ENCODE measurements at regions not wholly inside any gene's neighbourhood (a gene's known extent, or its start where the extent isn't known, plus 50 kb on each side); places are given as distances from the start of the nearest gene placed in this dataset.

DNA sequence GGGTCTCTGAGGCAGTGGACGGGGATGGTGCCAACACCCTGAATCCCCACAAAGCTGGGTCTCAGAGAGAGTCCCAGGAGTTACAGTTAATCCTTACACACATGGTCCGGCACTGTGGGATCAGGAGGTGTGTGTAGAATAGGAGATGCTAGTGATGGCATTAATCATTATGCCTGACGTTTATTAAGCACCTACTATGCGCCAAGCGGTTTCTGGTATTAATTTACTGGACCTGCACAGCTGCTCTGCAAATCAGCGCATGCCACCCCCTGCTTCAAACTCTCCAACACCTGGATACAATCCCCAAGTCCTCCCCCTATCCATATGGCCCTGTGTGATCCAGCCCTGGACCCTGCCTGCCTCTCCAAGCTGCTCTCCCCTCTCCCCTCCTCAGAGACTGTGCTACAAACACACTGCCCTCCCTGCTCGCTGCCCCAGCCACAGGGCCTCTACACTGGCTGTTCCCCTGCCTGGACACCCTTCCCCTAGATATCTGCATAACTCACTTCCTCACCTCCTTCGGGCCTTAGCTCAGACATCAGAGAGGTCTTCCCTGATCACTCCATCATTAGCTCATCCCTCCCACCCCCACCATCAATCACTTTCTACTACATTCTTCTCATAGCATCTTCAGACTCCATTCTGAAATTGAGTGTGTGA lies 86.0 kb downstream of the RFLNA start:
- H3K4me1 ChIP-seq (ENCODE audit: control insufficient read depth in 2 of 2, insufficient read depth in 2 of 2, low read length in 2 of 2) = peaks cover 21 to 28% of the 10 kb centered on the region in 2 donors
- H3K9me3 ChIP-seq (ENCODE audit: control insufficient read depth in 2 of 2, low read length in 2 of 2) = no peaks in the 10 kb centered on the region
- H3K27me3 ChIP-seq (ENCODE audit: control insufficient read depth in 2 of 2, insufficient read depth in 2 of 2, low read length in 2 of 2) = no peaks in the 10 kb centered on the region
- H3K27ac ChIP-seq (ENCODE audit: low read depth in 2 of 2, low read length in 2 of 2) = peak overlapping the region; percentile 78 to 82
- peak overlapping the region in 1 of 2 donors; percentile 63 for H3K9ac ChIP-seq (ENCODE audit: low read depth in 1 of 2, low read length in 2 of 2)
- no peak overlapping the region for H3K4me3 ChIP-seq (ENCODE audit: low read length in 2 of 2)
- H3K36me3 ChIP-seq (ENCODE audit: control insufficient read depth in 2 of 2, insufficient read depth in 2 of 2, low read length in 2 of 2) = peaks cover 23 to 55% of the 10 kb centered on the region in 2 donors

DNA sequence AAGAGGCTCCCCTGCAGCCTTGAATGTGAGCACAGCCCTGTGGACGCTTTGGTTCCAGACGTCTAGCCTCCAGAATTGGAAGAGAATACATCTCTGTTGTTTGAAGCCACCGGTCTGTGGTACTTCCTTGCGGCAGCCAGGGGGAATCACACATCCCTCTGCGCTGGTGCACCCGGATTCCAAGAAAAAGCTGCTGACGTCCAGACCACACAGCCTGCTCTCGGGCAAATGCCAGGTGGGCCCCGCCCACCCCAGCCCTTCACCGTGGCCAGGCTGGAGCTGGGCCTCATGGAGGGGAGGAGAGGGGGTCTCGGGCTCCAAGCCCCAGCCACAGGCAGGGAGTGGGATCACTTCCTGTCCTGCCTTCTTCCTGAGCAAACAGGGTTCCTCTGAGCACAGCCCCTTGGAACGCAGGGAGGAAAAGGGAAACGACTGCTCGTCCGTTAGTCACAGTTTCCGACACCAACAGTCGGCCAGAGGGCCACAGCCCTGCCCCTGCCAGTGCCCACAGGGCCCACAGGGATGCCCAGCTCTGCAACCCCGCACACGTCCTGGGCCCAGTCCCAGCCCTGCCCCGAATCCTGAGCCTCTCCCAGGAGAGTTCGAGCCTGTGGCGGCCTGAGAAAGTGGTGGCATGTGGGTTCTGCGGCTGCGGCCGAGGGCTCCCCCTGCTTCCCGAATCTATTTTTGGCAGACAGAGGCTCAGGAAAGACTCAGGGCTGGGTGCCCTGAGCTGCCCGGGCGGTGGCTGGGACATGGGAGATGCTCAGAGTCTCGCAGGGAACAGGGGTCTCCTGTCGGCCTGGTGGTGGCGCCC lies 85.3 kb downstream of the RFLNA start:
- Histone ChIP-seq H3K4me3 (ENCODE audit: low read length in 2 of 2) (no peak overlapping the region), H3K9ac (ENCODE audit: low read depth in 1 of 2, low read length in 2 of 2) (peak overlapping the region in 1 of 2 donors; percentile 33)

DNA sequence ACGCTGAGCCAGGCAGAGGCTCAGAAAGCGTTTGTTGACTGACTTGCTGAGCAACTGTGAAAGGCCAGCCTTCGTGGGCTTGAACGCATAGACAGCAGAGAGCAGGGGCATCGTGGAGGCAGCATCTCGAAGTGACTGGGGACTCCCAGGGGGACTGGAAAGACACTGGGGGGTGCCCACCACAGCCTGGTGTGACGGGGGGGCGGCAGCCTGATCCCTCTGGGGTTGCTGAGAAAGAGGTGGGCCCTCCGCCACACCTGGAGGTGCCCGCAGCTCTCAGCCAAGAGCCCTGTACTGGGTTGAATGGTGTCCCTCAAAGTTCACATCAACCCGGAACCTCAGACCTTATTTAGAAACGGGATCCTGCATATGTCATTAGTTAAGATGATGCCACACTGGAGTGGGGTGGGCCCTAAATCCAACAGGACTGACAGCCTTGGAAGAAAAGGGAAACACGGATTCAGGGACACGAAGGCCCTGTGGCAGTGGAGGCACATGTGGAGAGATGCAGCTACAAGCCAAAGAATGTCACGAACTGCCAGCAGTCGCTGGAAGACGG lies 84.6 kb downstream of the RFLNA start:
- Histone ChIP-seq H3K36me3 (ENCODE audit: control insufficient read depth in 2 of 2, insufficient read depth in 2 of 2, low read length in 2 of 2) (peaks cover 22 to 49% of the 10 kb centered on the region in 2 donors), H3K4me3 (ENCODE audit: low read length in 2 of 2) (no peak overlapping the region), H3K27ac (ENCODE audit: low read depth in 2 of 2, low read length in 2 of 2) (peak overlapping the region; percentile 78 to 82), H3K4me1 (ENCODE audit: control insufficient read depth in 2 of 2, insufficient read depth in 2 of 2, low read length in 2 of 2) (peaks cover 21 to 28% of the 10 kb centered on the region in 2 donors), H3K9ac (ENCODE audit: low read depth in 1 of 2, low read length in 2 of 2) (no peak overlapping the region), H3K9me3 (ENCODE audit: control insufficient read depth in 2 of 2, low read length in 2 of 2) (no peaks in the 10 kb centered on the region), H3K27me3 (ENCODE audit: control insufficient read depth in 2 of 2, insufficient read depth in 2 of 2, low read length in 2 of 2) (no peaks in the 10 kb centered on the region)

More for the DNA sequence above, 85.3 kb downstream of the RFLNA start:
- Histone ChIP-seq H3K27ac (ENCODE audit: low read depth in 2 of 2, low read length in 2 of 2) (peak overlapping the region; percentile 78 to 82), H3K9me3 (ENCODE audit: control insufficient read depth in 2 of 2, low read length in 2 of 2) (no peaks in the 10 kb centered on the region), H3K27me3 (ENCODE audit: control insufficient read depth in 2 of 2, insufficient read depth in 2 of 2, low read length in 2 of 2) (no peaks in the 10 kb centered on the region), H3K4me1 (ENCODE audit: control insufficient read depth in 2 of 2, insufficient read depth in 2 of 2, low read length in 2 of 2) (peaks cover 21 to 28% of the 10 kb centered on the region in 2 donors), H3K36me3 (ENCODE audit: control insufficient read depth in 2 of 2, insufficient read depth in 2 of 2, low read length in 2 of 2) (peaks cover 25 to 50% of the 10 kb centered on the region in 2 donors)

DNA sequence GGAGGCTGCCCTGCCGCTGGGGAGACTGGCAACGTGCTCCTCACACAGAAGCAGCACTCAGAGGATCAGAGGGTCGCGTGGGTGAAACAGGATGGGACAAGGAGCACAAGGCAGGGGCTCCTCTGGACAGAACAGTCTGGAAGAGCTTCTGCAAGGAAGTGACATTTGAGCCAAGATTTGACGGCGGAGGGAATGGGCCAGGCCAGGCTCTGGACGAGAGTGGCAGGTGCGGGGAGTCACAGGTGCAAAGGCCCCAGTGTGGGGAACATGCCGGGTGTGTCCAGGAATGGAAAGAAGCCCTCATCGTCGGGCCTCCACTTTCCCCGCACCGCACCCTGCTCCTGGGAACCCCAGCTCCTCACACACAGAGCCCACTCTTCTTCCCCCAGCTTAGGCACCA lies 84.0 kb downstream of the RFLNA start:
- no peak overlapping the region for H3K9ac ChIP-seq (ENCODE audit: low read depth in 1 of 2, low read length in 2 of 2)
- no peaks in the 10 kb centered on the region for H3K27me3 ChIP-seq (ENCODE audit: control insufficient read depth in 2 of 2, insufficient read depth in 2 of 2, low read length in 2 of 2)
- peaks cover 21 to 28% of the 10 kb centered on the region in 2 donors for H3K4me1 ChIP-seq (ENCODE audit: control insufficient read depth in 2 of 2, insufficient read depth in 2 of 2, low read length in 2 of 2)
- no peak overlapping the region for H3K4me3 ChIP-seq (ENCODE audit: low read length in 2 of 2)
- H3K36me3 ChIP-seq (ENCODE audit: control insufficient read depth in 2 of 2, insufficient read depth in 2 of 2, low read length in 2 of 2) = peaks cover 22 to 50% of the 10 kb centered on the region in 2 donors
- H3K9me3 ChIP-seq (ENCODE audit: control insufficient read depth in 2 of 2, low read length in 2 of 2) = no peaks in the 10 kb centered on the region
- peak overlapping the region in 1 of 2 donors; percentile 82 for H3K27ac ChIP-seq (ENCODE audit: low read depth in 2 of 2, low read length in 2 of 2)

DNA sequence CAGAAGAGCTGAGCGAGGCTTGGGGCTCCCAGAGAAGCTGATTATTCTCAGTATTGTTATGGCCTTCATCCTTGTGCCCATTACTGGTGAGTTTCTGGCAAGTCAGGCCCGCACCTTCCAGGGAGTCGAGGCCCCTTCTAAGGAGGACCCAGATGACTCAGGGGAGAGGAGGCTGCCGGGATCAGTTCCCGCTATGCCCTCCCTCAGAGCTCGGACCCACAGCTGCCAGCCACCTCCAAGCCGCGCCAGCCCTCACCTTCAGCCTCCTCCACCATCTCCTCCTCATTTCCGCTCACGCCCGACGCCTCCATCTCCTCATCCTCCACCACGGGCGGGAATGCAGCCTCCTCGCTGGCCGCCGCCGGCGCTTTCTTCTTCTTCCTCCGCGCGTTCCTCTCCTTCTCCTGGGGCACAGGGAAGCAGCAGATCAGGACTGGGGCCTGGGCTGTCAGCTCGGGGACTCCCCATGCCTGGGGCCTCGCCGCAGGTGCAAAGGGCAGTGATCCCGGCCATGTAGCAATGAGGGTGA lies 83.2 kb downstream of the RFLNA start:
- Histone ChIP-seq H3K9me3 (ENCODE audit: control insufficient read depth in 2 of 2, low read length in 2 of 2) (no peaks in the 10 kb centered on the region), H3K9ac (ENCODE audit: low read depth in 1 of 2, low read length in 2 of 2) (no peak overlapping the region), H3K27me3 (ENCODE audit: control insufficient read depth in 2 of 2, insufficient read depth in 2 of 2, low read length in 2 of 2) (no peaks in the 10 kb centered on the region), H3K4me3 (ENCODE audit: low read length in 2 of 2) (no peak overlapping the region), H3K4me1 (ENCODE audit: control insufficient read depth in 2 of 2, insufficient read depth in 2 of 2, low read length in 2 of 2) (peaks cover 21 to 28% of the 10 kb centered on the region in 2 donors), H3K27ac (ENCODE audit: low read depth in 2 of 2, low read length in 2 of 2) (no peak overlapping the region), H3K36me3 (ENCODE audit: control insufficient read depth in 2 of 2, insufficient read depth in 2 of 2, low read length in 2 of 2) (peaks cover 18 to 46% of the 10 kb centered on the region in 2 donors)

DNA sequence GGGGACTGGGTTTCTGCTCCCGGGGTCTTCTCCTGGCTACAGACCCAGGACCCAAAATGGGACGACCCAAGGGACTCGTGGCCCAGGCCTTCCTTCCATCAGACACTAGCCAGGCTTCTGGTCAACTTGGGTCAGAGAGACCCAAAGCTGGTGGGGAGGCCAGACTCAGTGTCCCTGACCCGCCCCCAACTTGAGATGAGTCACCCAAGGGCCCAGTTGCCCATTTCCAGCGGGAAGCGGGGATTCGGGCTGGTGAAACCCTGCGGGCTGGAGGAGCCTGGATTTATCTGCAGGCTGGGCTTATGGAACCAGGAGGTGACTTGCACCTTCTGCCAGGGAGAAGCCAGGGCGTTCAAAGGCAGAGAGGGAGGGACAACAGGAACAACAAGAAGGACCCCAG lies 81.5 kb downstream of the RFLNA start:
- Histone ChIP-seq H3K27me3 (ENCODE audit: control insufficient read depth in 2 of 2, insufficient read depth in 2 of 2, low read length in 2 of 2) (no peaks in the 10 kb centered on the region), H3K4me3 (ENCODE audit: low read length in 2 of 2) (no peak overlapping the region), H3K36me3 (ENCODE audit: control insufficient read depth in 2 of 2, insufficient read depth in 2 of 2, low read length in 2 of 2) (peaks cover 30 to 52% of the 10 kb centered on the region in 2 donors), H3K4me1 (ENCODE audit: control insufficient read depth in 2 of 2, insufficient read depth in 2 of 2, low read length in 2 of 2) (peaks cover 10 to 20% of the 10 kb centered on the region in 2 donors), H3K9ac (ENCODE audit: low read depth in 1 of 2, low read length in 2 of 2) (no peak overlapping the region), H3K9me3 (ENCODE audit: control insufficient read depth in 2 of 2, low read length in 2 of 2) (no peaks in the 10 kb centered on the region), H3K27ac (ENCODE audit: low read depth in 2 of 2, low read length in 2 of 2) (no peak overlapping the region)

DNA sequence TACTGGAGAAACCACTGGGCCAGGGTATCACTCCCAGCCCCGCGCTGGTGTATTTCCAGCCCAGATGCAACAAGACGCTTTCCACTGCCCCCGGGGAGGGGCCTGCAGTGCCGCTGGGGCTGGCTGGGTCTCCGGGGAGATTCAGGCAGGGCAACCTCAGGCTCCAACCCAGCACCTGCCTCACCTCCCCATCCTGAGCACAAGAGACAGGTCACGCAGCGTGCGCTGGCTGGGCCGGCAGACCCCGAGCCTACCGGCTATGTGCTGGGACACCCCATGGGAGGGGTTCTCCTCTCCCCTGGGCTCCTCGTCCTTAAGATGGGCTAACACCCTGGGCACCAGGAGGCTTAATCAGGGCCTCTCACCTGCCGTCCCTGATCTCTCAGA lies 80.9 kb downstream of the RFLNA start:
- Histone ChIP-seq H3K9ac (ENCODE audit: low read depth in 1 of 2, low read length in 2 of 2) (no peak overlapping the region), H3K36me3 (ENCODE audit: control insufficient read depth in 2 of 2, insufficient read depth in 2 of 2, low read length in 2 of 2) (peaks cover 34 to 58% of the 10 kb centered on the region in 2 donors), H3K27ac (ENCODE audit: low read depth in 2 of 2, low read length in 2 of 2) (no peak overlapping the region)

DNA sequence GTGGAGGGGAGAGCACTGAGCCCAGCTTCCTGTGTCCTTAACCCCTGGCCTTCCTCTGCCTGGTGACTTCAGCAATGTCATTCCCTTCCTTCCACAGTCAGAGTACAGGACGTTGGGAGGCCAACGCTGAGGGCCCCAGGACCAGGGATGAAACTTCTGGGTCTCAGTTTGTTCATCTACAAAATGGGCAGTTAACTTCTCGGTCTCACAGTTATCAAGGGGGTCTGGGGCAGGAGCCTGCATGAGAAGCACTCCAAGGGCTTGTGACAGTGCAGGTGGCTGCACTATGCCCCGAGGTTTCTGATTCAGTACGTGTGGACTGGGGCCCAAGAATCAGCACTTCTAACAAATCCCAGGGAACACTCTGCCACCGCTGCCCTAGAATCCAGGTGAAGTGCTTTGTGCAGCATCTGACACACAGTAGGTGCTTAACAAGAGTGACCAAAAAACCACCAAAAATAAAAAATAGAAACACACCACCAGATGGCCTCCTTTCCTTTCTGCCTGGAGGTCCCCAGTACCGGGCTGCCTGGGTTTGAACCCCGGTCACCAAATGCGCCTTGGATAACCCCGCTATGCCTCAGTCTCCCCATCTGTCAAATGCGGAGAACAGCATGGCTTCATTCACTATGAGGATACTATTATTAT lies 80.4 kb downstream of the RFLNA start:
- Histone ChIP-seq H3K27ac (ENCODE audit: low read depth in 2 of 2, low read length in 2 of 2) (no peak overlapping the region), H3K4me3 (ENCODE audit: low read length in 2 of 2) (no peak overlapping the region), H3K9ac (ENCODE audit: low read depth in 1 of 2, low read length in 2 of 2) (no peak overlapping the region), H3K9me3 (ENCODE audit: control insufficient read depth in 2 of 2, low read length in 2 of 2) (no peaks in the 10 kb centered on the region), H3K27me3 (ENCODE audit: control insufficient read depth in 2 of 2, insufficient read depth in 2 of 2, low read length in 2 of 2) (no peaks in the 10 kb centered on the region), H3K36me3 (ENCODE audit: control insufficient read depth in 2 of 2, insufficient read depth in 2 of 2, low read length in 2 of 2) (peaks cover 34 to 60% of the 10 kb centered on the region in 2 donors), H3K4me1 (ENCODE audit: control insufficient read depth in 2 of 2, insufficient read depth in 2 of 2, low read length in 2 of 2) (peaks cover 7 to 13% of the 10 kb centered on the region in 2 donors)

More for the DNA sequence above, 80.9 kb downstream of the RFLNA start:
- Histone ChIP-seq H3K4me3 (ENCODE audit: low read length in 2 of 2) (no peak overlapping the region), H3K27me3 (ENCODE audit: control insufficient read depth in 2 of 2, insufficient read depth in 2 of 2, low read length in 2 of 2) (no peaks in the 10 kb centered on the region), H3K4me1 (ENCODE audit: control insufficient read depth in 2 of 2, insufficient read depth in 2 of 2, low read length in 2 of 2) (peaks cover 4 to 16% of the 10 kb centered on the region in 2 donors), H3K9me3 (ENCODE audit: control insufficient read depth in 2 of 2, low read length in 2 of 2) (no peaks in the 10 kb centered on the region)

DNA sequence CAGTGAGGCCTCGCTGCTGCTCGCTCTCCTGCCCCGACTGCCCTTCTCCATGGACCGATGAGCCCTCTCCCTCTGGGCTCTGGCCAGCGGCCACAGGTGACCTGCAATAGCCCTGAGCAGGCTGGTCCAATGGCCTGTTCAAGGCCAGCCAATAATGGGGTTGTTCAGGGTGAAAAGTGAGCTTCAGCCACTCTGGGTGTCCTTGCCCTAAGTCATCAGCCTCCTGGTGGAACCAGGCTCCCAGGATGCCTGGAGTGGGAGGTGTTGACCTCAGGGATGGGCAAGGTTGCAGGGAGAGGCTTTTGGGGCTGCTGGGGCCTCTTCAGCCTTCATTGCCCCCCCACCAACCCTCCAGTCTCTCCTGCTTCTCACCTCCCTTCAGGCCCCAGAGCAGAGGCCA lies 79.7 kb downstream of the RFLNA start:
- H3K36me3 ChIP-seq (ENCODE audit: control insufficient read depth in 2 of 2, insufficient read depth in 2 of 2, low read length in 2 of 2) = peaks cover 31 to 54% of the 10 kb centered on the region in 2 donors
- H3K9me3 ChIP-seq (ENCODE audit: control insufficient read depth in 2 of 2, low read length in 2 of 2) = no peaks in the 10 kb centered on the region
- no peaks in the 10 kb centered on the region for H3K27me3 ChIP-seq (ENCODE audit: control insufficient read depth in 2 of 2, insufficient read depth in 2 of 2, low read length in 2 of 2)
- no peak overlapping the region for H3K9ac ChIP-seq (ENCODE audit: low read depth in 1 of 2, low read length in 2 of 2)
- H3K27ac ChIP-seq (ENCODE audit: low read depth in 2 of 2, low read length in 2 of 2) = no peak overlapping the region
- H3K4me3 ChIP-seq (ENCODE audit: low read length in 2 of 2) = no peak overlapping the region
- peaks cover 12 to 14% of the 10 kb centered on the region in 2 donors for H3K4me1 ChIP-seq (ENCODE audit: control insufficient read depth in 2 of 2, insufficient read depth in 2 of 2, low read length in 2 of 2)
